ENCODE measurements at regions not wholly inside any gene's neighbourhood (a gene's known extent, or its start where the extent isn't known, plus 50 kb on each side); places are given as distances from the start of the nearest gene placed in this dataset.

- no peaks in the 10 kb centered on the region for H3K9me3 ChIP-seq (ENCODE audit: control insufficient read depth, low read length, poor library complexity, severe bottlenecking)
- no peak overlapping the region for H3K4me3 Mint-ChIP-seq
- H3K4me1 Mint-ChIP-seq: no peaks in the 10 kb centered on the region
- DNase-seq (no peak), ATAC-seq (no peak)
- no peak overlapping the region for H3K27ac Mint-ChIP-seq
- H3K27me3 Mint-ChIP-seq: no peaks in the 10 kb centered on the region
- H3K36me3 Mint-ChIP-seq (ENCODE audit: low read depth): no peaks in the 10 kb centered on the region
These were observed 1253.4 kb upstream of the NXPH2 start for GRCh38 chr2:140033638-140034037.

GRCh38 chr2:140027966-140028365 lies 1247.8 kb upstream of the NXPH2 start:
- no peak for ATAC-seq
- H3K4me3 Mint-ChIP-seq: no peak overlapping the region
- no peaks in the 10 kb centered on the region for H3K36me3 Mint-ChIP-seq (ENCODE audit: low read depth)

GRCh38 chr2:140027320-140027719 lies 1247.1 kb upstream of the NXPH2 start:
- DNase-seq (no peak), ATAC-seq (no peak)
- H3K9me3 ChIP-seq (ENCODE audit: control insufficient read depth, low read length, poor library complexity, severe bottlenecking): no peaks in the 10 kb centered on the region
- Mint-ChIP-seq H3K4me3 (no peak overlapping the region), H3K36me3 (ENCODE audit: low read depth) (no peaks in the 10 kb centered on the region), H3K4me1 (no peaks in the 10 kb centered on the region), H3K27me3 (no peaks in the 10 kb centered on the region), H3K27ac (no peak overlapping the region)

More at GRCh38 chr2:140027966-140028365, 1247.8 kb upstream of the NXPH2 start:
- H3K27ac Mint-ChIP-seq: no peak overlapping the region
- DNase-seq: no peak
- no peaks in the 10 kb centered on the region for H3K9me3 ChIP-seq (ENCODE audit: control insufficient read depth, low read length, poor library complexity, severe bottlenecking)
- no peaks in the 10 kb centered on the region for H3K4me1 Mint-ChIP-seq
- no peaks in the 10 kb centered on the region for H3K27me3 Mint-ChIP-seq

- H3K9me3 ChIP-seq (ENCODE audit: control insufficient read depth, low read length, poor library complexity, severe bottlenecking): no peaks in the 10 kb centered on the region
- Mint-ChIP-seq H3K4me1 (no peaks in the 10 kb centered on the region), H3K4me3 (no peak overlapping the region), H3K36me3 (ENCODE audit: low read depth) (no peaks in the 10 kb centered on the region), H3K27me3 (no peaks in the 10 kb centered on the region), H3K27ac (no peak overlapping the region)
- ATAC-seq (no peak), DNase-seq (no peak)
These were observed 1243.1 kb upstream of the NXPH2 start for GRCh38 chr2:140023291-140023690.

GRCh38 chr2:140018541-140018940 lies 1238.4 kb upstream of the NXPH2 start:
- H3K4me1 Mint-ChIP-seq: no peaks in the 10 kb centered on the region

GRCh38 chr2:140014204-140014546 lies 1234.0 kb upstream of the NXPH2 start:
- no peak for DNase-seq

More at GRCh38 chr2:140018541-140018940, 1238.4 kb upstream of the NXPH2 start:
- Mint-ChIP-seq H3K27me3 (no peaks in the 10 kb centered on the region), H3K4me3 (no peak overlapping the region), H3K36me3 (ENCODE audit: low read depth) (no peaks in the 10 kb centered on the region), H3K27ac (no peak overlapping the region)
- no peak for ATAC-seq
- no peaks in the 10 kb centered on the region for H3K9me3 ChIP-seq (ENCODE audit: control insufficient read depth, low read length, poor library complexity, severe bottlenecking)
- DNase-seq: no peak

GRCh38 chr2:140013545-140014203 lies 1233.5 kb upstream of the NXPH2 start:
- no peaks in the 10 kb centered on the region for H3K9me3 ChIP-seq (ENCODE audit: control insufficient read depth, low read length, poor library complexity, severe bottlenecking)
- ATAC-seq (no peak), DNase-seq (no peak)
- no peaks in the 10 kb centered on the region for H3K27me3 Mint-ChIP-seq
- no peaks in the 10 kb centered on the region for H3K4me1 Mint-ChIP-seq
- no peak overlapping the region for H3K27ac Mint-ChIP-seq
- no peaks in the 10 kb centered on the region for H3K36me3 Mint-ChIP-seq (ENCODE audit: low read depth)
- H3K4me3 Mint-ChIP-seq: no peak overlapping the region

More at GRCh38 chr2:140014204-140014546, 1234.0 kb upstream of the NXPH2 start:
- no peaks in the 10 kb centered on the region for H3K9me3 ChIP-seq (ENCODE audit: control insufficient read depth, low read length, poor library complexity, severe bottlenecking)
- Mint-ChIP-seq H3K4me3 (no peak overlapping the region), H3K27ac (no peak overlapping the region), H3K27me3 (no peaks in the 10 kb centered on the region), H3K4me1 (no peaks in the 10 kb centered on the region), H3K36me3 (ENCODE audit: low read depth) (no peaks in the 10 kb centered on the region)
- ATAC-seq: no peak

GRCh38 chr2:140011287-140011686 lies 1231.1 kb upstream of the NXPH2 start:
- no peak overlapping the region for H3K4me3 Mint-ChIP-seq
- H3K36me3 Mint-ChIP-seq (ENCODE audit: low read depth): no peaks in the 10 kb centered on the region
- no peak overlapping the region for H3K27ac Mint-ChIP-seq
- ATAC-seq: no peak
- H3K27me3 Mint-ChIP-seq: no peaks in the 10 kb centered on the region
- H3K9me3 ChIP-seq (ENCODE audit: control insufficient read depth, low read length, poor library complexity, severe bottlenecking): no peaks in the 10 kb centered on the region
- no peak for DNase-seq
- no peaks in the 10 kb centered on the region for H3K4me1 Mint-ChIP-seq

GRCh38 chr2:140002110-140002509 lies 1221.9 kb upstream of the NXPH2 start:
- H3K36me3 Mint-ChIP-seq (ENCODE audit: low read depth): no peaks in the 10 kb centered on the region
- no peak overlapping the region for H3K27ac Mint-ChIP-seq
- no peaks in the 10 kb centered on the region for H3K4me1 Mint-ChIP-seq
- no peaks in the 10 kb centered on the region for H3K27me3 Mint-ChIP-seq
- ATAC-seq (no peak), DNase-seq (no peak)
- H3K9me3 ChIP-seq (ENCODE audit: control insufficient read depth, low read length, poor library complexity, severe bottlenecking): no peaks in the 10 kb centered on the region
- no peak overlapping the region for H3K4me3 Mint-ChIP-seq

GRCh38 chr2:139992711-139993345 lies 1212.6 kb upstream of the NXPH2 start:
- H3K27me3 Mint-ChIP-seq: no peaks in the 10 kb centered on the region
- DNase-seq: no peak
- no peaks in the 10 kb centered on the region for H3K36me3 Mint-ChIP-seq (ENCODE audit: low read depth)
- no peak for ATAC-seq
- no peak overlapping the region for H3K27ac Mint-ChIP-seq
- no peaks in the 10 kb centered on the region for H3K9me3 ChIP-seq (ENCODE audit: control insufficient read depth, low read length, poor library complexity, severe bottlenecking)
- H3K4me1 Mint-ChIP-seq: no peaks in the 10 kb centered on the region
- no peak overlapping the region for H3K4me3 Mint-ChIP-seq

GRCh38 chr2:139992078-139992477 lies 1211.9 kb upstream of the NXPH2 start:
- DNase-seq (no peak), ATAC-seq (no peak)
- H3K4me3 Mint-ChIP-seq: no peak overlapping the region
- no peaks in the 10 kb centered on the region for H3K27me3 Mint-ChIP-seq
- H3K4me1 Mint-ChIP-seq: no peaks in the 10 kb centered on the region
- H3K36me3 Mint-ChIP-seq (ENCODE audit: low read depth): no peaks in the 10 kb centered on the region
- H3K27ac Mint-ChIP-seq: no peak overlapping the region
- H3K9me3 ChIP-seq (ENCODE audit: control insufficient read depth, low read length, poor library complexity, severe bottlenecking): no peaks in the 10 kb centered on the region

- no peaks in the 10 kb centered on the region for H3K9me3 ChIP-seq (ENCODE audit: control insufficient read depth, low read length, poor library complexity, severe bottlenecking)
- Mint-ChIP-seq H3K27me3 (no peaks in the 10 kb centered on the region), H3K4me1 (no peaks in the 10 kb centered on the region), H3K4me3 (no peak overlapping the region), H3K36me3 (ENCODE audit: low read depth) (no peaks in the 10 kb centered on the region), H3K27ac (no peak overlapping the region)
- ATAC-seq: no peak
- DNase-seq: no peak
These were observed 1210.6 kb upstream of the NXPH2 start for GRCh38 chr2:139990646-139991335.

- H3K4me3 Mint-ChIP-seq: no peak overlapping the region
- no peaks in the 10 kb centered on the region for H3K36me3 Mint-ChIP-seq (ENCODE audit: low read depth)
- DNase-seq: no peak
- H3K9me3 ChIP-seq (ENCODE audit: control insufficient read depth, low read length, poor library complexity, severe bottlenecking): no peaks in the 10 kb centered on the region
- H3K27me3 Mint-ChIP-seq: no peaks in the 10 kb centered on the region
- H3K27ac Mint-ChIP-seq: no peak overlapping the region
- H3K4me1 Mint-ChIP-seq: no peaks in the 10 kb centered on the region
- no peak for ATAC-seq
These were observed 1189.1 kb upstream of the NXPH2 start for GRCh38 chr2:139969323-139969722.

- no peak for DNase-seq
- Mint-ChIP-seq H3K27ac (no peak overlapping the region), H3K36me3 (ENCODE audit: low read depth) (no peaks in the 10 kb centered on the region), H3K4me3 (no peak overlapping the region), H3K4me1 (no peaks in the 10 kb centered on the region), H3K27me3 (no peaks in the 10 kb centered on the region)
- ATAC-seq: no peak
- H3K9me3 ChIP-seq (ENCODE audit: control insufficient read depth, low read length, poor library complexity, severe bottlenecking): no peaks in the 10 kb centered on the region
These were observed 1188.4 kb upstream of the NXPH2 start for GRCh38 chr2:139968588-139968987.

Measured in T-helper 17 cell (primary cell).